Liver (tissue), 3 donors: ENCODE measurements at regions not wholly inside any gene's neighbourhood (a gene's known extent, or its start where the extent isn't known, plus 50 kb on each side); places are given as distances from the start of the nearest gene placed in this dataset.

Experiments used
- ATF3 ChIP-seq: IDR thresholded peaks from 2 replicates; pipeline ENCODE4 v1.6.1; 2016; ENCODE audit warnings: antibody characterized with exemption
- GABPA ChIP-seq, 2 donors: IDR thresholded peaks in 1 of 2; conservative IDR thresholded peaks in 1 of 2; 2 replicates each; pipeline ENCODE4 v1.6.1; 2016; ENCODE audit warnings: antibody characterized with exemption in 2 of 2, mild to moderate bottlenecking in 1 of 2, moderate library complexity in 1 of 2
- HNF4A ChIP-seq, 2 donors: conservative IDR thresholded peaks; 2 replicates each; pipeline ENCODE4 v1.6.1; 2016; ENCODE audit warnings: antibody characterized with exemption in 2 of 2, mild to moderate bottlenecking in 2 of 2
- JUND ChIP-seq, 2 donors: IDR thresholded peaks; 2 replicates each; pipeline ENCODE4 v1.6.1; 2016; ENCODE audit warnings: antibody characterized with exemption in 2 of 2
- RXRA ChIP-seq, 2 donors: IDR thresholded peaks; 2 replicates each; pipeline ENCODE4 v1.6.1; 2017 to 2018; ENCODE audit warnings: antibody characterized with exemption in 2 of 2, mild to moderate bottlenecking in 1 of 2
- TAF1 ChIP-seq: conservative IDR thresholded peaks from 2 replicates; pipeline ENCODE4 v1.6.1; 2016; ENCODE audit warnings: antibody characterized with exemption, mild to moderate bottlenecking
- TF ChIP-seq, protein P1 (sequence below): fragments of 150-350 bp; IDR thresholded peaks from 2 replicates; pipeline ENCODE4 v1.5.1; 2017; ENCODE audit warnings: improper control_type of control experiment, low read depth, low read length; ENCODE audit not compliant: missing input control
- donor health status: healthy.
- donor health status: healthy.

- TF ChIP-seq JUND (IDR thresholded peaks at IDR 0.05) = no peak
- TF ChIP-seq GABPA (IDR thresholded peaks at IDR 0.05 in 1 of 2, conservative IDR thresholded peaks at IDR 0.05 in 1 of 2) = no peak
- TF ChIP-seq, protein P1, sequence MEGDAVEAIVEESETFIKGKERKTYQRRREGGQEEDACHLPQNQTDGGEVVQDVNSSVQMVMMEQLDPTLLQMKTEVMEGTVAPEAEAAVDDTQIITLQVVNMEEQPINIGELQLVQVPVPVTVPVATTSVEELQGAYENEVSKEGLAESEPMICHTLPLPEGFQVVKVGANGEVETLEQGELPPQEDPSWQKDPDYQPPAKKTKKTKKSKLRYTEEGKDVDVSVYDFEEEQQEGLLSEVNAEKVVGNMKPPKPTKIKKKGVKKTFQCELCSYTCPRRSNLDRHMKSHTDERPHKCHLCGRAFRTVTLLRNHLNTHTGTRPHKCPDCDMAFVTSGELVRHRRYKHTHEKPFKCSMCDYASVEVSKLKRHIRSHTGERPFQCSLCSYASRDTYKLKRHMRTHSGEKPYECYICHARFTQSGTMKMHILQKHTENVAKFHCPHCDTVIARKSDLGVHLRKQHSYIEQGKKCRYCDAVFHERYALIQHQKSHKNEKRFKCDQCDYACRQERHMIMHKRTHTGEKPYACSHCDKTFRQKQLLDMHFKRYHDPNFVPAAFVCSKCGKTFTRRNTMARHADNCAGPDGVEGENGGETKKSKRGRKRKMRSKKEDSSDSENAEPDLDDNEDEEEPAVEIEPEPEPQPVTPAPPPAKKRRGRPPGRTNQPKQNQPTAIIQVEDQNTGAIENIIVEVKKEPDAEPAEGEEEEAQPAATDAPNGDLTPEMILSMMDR = peak; percentile 29
- TF ChIP-seq RXRA (IDR thresholded peaks at IDR 0.05) = no peak
- TF ChIP-seq HNF4A (conservative IDR thresholded peaks at IDR 0.05) = no peak
- no peak for TF ChIP-seq TAF1
- TF ChIP-seq ATF3 = no peak
Measured at GRCh38 chr15:25136119-25136518, 181.3 kb downstream of the SNRPN start.
